Fibroblast of the aortic adventitia (primary cell): ENCODE measurements at regions not wholly inside any gene's neighbourhood (a gene's known extent, or its start where the extent isn't known, plus 50 kb on each side); places are given as distances from the start of the nearest gene placed in this dataset.

Experiments
- DNase-seq: peaks from one replicate; pipeline ENCODE4 v3.0.0-alpha.2; 2010; ENCODE audit warnings: low read depth
- H3K4me3 ChIP-seq: 2 replicates; pipeline ENCODE4 v1.5.1; 2011; ENCODE audit warnings: low read depth, mild to moderate bottlenecking, control low read depth, low read length, moderate library complexity
- TF ChIP-seq, protein P1 (sequence below): IDR thresholded peaks from 2 replicates; pipeline ENCODE4 v1.5.1; 2011; ENCODE audit warnings: mild to moderate bottlenecking, low read length, control low read depth, inconsistent platforms; ENCODE audit not compliant: insufficient read depth

DNA sequence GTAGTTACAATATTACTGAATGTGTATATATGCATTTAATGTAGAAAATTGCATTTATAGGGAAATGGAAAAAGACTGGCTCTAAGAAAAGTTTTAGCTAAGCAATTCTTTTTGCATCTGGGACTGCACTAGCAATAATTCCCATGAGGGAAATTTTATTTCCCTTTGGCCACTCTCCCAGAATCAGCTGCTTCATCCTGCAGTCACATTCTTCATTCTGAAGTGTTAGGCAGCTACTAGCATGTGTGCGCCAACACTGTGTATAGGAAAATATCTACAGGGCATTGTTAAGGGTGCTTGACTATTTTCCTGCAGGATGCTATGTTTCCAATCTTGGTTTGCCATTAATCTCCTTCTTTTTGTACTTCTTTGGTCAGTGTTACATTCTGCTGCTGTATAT lies 312.8 kb upstream of the PCDH20 start:
- TF ChIP-seq, protein P1, sequence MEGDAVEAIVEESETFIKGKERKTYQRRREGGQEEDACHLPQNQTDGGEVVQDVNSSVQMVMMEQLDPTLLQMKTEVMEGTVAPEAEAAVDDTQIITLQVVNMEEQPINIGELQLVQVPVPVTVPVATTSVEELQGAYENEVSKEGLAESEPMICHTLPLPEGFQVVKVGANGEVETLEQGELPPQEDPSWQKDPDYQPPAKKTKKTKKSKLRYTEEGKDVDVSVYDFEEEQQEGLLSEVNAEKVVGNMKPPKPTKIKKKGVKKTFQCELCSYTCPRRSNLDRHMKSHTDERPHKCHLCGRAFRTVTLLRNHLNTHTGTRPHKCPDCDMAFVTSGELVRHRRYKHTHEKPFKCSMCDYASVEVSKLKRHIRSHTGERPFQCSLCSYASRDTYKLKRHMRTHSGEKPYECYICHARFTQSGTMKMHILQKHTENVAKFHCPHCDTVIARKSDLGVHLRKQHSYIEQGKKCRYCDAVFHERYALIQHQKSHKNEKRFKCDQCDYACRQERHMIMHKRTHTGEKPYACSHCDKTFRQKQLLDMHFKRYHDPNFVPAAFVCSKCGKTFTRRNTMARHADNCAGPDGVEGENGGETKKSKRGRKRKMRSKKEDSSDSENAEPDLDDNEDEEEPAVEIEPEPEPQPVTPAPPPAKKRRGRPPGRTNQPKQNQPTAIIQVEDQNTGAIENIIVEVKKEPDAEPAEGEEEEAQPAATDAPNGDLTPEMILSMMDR = no peak
- no peak overlapping the region for H3K4me3 ChIP-seq
- peak; percentile 0 for DNase-seq

DNA sequence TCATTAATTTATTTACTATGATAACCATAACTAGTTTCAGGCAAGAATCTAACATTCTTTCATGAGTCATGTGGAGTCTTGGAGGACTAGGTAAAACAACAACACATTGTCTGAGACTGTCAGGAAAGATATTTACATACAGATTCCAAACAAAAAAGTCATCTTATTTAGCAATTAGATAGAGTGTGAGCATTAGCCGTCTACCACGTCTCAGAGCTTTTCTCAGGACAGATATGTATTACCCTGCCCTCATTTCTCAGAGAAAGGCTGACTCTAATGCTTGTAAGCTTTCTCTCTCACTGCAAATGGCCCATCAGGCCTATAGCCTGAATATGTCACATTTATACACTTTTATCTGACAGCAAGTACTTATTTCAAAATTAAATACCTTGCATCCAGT lies 312.1 kb upstream of the PCDH20 start:
- no peak overlapping the region for H3K4me3 ChIP-seq
- TF ChIP-seq, protein P1 = no peak
- DNase-seq = no peak

DNA sequence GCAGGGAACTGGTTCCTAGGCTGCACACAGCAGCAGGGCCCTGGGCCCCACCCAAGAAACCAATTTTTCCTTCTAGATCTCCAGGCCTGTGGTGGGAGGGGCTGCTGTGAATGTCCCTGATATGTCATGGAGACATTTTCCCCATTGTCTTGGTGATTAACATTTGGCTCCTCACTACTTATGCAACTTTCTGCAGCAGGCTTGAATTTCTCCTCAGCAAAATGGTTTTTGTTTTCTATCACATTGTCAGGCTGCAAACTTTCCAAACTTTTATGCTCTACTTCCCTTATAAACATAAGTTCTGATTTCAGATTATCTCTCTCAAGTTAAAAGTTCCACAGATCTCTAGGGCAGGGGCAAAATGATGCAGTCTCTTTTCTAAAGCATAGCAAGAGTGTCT lies 310.2 kb upstream of the PCDH20 start:
- TF ChIP-seq, protein P1 = no peak
- DNase-seq = no peak
- no peak overlapping the region for H3K4me3 ChIP-seq

DNA sequence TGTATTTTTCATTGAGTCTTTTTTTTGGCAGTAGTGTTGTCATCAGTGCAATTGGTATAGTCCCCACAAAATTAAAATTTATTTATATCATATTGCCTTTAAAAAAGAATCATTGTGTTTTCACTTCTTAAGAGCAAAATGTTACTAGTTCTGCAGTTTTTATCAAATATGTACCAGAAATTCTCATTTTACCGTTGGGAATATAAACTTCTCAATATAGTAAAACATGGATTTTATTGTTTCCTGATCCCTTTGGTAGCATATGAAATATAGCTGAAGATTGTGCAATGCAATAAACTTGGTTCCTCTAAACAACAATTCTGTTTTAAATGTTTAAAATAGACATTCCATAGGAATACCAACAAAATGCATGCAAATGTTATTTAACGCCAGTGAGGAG lies 306.5 kb upstream of the PCDH20 start:
- TF ChIP-seq, protein P1 = no peak
- no peak overlapping the region for H3K4me3 ChIP-seq
- DNase-seq = no peak

DNA sequence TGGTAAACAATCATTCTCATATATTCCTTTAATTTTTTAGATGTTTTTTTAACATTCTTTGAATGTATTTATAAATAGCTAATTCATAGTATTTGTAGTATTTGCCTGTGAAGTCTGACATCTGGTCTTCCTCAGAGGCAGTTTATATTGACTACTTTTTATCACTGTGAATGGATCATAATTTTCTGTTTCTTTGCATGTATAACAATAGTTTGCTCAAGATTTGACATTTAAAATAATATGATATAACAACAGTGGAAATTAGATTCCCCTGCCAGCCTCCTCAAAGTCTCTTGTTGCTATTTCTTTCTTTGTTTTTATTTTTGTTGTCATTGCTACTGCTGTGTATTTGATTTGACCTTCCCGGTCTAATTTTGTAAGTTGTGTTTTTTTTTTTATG lies 297.0 kb upstream of the PCDH20 start:
- TF ChIP-seq, protein P1 = no peak
- no peak for DNase-seq
- no peak overlapping the region for H3K4me3 ChIP-seq

DNA sequence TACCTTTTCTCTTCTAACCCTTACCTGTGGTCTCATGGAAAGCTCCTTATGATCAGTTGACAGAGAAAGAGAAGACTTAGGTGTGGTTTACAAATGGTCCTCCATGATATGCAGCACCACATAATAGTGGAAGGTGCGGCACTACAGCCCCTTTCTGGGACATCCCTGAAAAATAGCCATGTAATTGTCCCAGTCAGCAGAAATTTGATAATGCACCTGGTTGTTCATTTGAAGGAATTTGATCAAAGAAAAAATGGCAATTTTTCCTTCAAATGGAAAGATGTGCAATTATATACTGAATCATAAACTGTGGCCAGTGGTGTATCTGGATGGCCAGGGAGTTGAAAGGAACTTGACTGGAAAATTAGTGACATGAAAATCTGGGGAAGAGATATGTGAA lies 293.6 kb upstream of the PCDH20 start:
- TF ChIP-seq, protein P1 = no peak

DNA sequence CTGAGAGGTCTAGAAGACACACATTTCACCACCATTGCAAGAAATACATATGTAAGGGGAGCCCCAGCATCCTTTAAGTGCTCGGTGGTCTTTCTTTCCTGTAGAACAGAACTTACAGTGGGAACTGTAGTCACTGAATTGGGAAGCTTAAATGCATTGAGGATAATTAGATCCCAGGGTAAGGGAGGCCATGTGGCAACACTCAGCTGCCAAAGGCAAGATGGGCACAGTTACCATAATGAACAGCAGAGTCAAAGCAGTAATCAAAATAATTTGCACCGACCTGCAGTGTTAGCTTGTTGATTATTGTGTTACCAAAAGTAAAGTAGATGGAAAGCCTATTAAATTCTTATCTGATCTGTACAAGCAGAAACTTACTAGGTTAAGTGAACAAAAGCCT lies 291.2 kb upstream of the PCDH20 start:
- DNase-seq = no peak
- TF ChIP-seq, protein P1 = no peak
- H3K4me3 ChIP-seq = no peak overlapping the region

More for the DNA sequence above, 293.6 kb upstream of the PCDH20 start:
- no peak for DNase-seq
- H3K4me3 ChIP-seq = no peak overlapping the region
